ENCODE measurements at regions not wholly inside any gene's neighbourhood (a gene's known extent, or its start where the extent isn't known, plus 50 kb on each side); places are given as distances from the start of the nearest gene placed in this dataset.

DNA sequence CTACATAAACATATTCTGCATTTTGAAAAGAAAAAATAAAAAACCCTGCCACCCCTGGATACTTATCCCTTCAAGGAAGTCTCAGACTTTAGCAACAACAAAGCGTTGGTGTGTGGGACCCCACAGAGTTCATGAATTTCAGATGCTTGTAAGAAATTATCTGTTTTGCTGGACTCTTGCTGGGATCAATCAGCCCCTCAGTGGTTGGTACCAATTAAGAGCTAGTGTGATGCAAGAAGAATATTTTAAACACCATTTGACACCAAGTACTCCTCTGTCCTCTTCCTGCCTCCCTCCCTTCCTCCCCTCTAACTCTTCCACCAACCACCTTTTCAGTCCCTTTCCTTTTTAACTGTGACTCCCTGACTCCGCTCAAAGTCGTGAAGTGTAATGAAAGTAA is 51.5 kb downstream of the SST start:
- no peak for DNase-seq

DNA sequence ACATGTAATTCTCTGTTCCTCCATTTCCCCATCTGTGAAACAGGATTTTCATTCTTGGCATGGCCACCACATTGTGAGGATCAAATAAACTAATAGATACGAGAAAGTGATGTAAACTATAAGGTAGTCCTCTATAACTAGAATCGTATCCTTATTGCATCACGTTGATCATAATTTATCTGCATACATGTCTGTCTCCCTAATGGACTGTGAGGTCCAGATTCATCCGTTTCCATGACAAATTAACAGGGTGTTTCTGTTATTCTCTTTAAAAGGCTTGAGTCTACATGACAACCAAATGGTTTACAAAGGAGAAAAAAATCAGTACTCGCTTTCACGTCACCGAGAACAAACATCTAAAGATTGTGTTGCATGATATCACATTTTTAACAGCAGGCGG is 53.0 kb downstream of the SST start:
- DNase-seq = no peak

DNA sequence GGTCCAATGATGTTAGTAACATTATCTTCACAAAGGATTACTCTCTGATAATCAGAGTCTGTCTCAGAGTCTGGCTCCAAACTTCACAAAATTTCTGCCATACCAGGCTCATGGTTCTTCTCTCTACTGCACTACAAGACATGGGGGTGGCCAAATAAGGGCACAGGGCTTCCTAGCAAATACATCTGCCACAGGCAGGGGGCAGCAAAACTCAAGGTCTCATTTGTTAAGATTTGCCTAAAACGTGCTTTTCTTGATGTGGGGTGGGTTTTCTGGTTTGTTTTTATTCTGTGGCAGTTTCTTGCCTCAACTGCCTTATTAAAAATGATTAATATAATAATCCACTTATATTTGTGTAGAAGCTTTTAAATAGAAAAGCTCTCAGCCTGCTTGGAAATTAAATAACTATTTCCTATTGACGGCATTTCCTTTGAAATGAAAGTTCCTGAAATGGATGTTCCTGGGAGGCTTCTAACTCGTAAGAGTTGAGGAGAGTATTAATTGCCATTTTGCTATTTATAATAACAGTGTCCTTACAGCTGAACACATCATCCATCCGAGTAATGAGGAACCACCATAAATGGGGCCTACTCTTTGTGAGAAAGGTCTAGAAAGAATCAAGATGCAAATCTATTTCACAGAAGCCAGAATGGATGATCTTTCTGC is 53.8 kb downstream of the SST start:
- peak; percentile 68 for DNase-seq

DNA sequence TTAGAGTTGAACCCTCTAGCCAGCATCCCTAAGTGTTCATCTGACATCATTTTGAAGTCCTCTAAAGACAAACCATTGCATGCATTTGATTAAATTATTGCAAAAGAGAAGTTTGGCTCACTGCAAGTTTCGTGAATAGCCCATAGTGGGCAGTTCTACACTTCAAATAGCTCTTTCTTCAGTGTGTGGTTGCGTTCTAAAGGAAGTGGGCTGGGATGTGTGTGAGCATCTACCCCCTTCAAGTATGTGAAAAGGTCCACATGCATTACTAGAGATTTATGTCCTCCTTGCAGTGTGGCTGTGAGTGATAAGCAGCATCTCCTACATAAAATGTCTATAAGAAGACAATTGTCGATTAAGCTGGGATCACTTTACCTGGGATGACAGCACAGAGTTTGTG is 54.6 kb downstream of the SST start:
- no peak for DNase-seq

DNA sequence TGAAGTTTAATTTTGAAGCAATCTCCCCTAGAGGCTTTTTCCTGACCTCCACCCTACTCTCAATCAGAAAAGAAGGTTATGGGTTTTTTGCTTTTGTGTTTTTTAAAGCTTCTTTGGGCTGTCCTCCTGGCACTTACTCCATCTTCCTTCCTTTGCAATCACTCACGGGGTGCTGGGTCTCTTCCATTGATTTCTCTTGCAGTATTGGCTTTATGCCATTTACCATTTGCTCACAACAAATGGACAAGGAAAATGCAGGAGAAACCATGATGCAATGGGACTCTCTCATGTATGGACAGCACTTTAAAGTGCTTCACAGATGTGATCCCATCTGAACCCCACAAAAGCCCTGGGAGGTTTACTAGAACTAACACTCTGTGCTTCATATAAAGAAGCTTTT is 57.5 kb downstream of the SST start:
- no peak for DNase-seq

DNA sequence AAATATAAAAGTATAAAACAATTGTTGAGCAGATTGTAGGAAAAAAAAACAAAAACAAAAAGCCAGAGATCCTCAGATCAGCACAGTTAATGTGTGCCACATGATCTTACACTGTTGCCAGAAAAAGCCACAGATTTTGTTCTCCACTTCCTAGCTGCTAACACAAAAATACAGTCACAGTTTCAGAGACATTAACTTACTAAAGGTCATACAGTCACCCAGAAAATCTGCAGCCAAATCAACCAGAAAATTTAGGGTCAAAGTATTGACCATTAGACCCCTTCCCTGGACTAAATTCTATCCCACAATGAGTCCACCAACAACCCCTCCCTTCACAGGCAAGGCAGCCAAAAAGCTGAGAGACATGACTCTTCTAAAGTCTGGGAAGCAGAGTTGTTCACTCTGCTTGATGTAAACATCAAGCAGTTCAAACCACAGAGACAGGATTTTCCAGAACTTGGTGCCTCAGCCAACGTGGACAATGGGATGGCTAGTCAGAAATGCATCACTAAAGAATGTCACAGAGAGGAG is 59.1 kb downstream of the SST start:
- DNase-seq = no peak

DNA sequence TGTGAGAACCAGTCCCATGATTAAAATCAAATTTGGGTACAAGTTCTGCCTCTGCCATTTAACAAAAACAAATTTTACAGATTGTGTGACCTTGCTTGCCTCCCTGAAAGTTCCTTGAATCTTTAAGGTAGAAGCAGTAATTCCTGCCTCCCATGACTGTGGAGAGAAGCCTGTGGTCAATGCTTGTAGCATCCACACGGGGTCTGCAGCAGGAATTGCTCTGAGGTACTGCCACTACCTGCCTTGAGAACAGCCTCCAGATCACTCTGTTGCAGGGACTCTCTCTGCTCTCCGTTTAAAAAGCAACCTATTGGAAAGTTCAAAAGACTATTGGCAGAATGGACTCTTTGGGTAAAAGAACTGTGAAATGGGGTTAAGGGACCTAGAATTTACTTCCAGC is 75.9 kb downstream of the SST start:
- DNase-seq = no peak

DNA sequence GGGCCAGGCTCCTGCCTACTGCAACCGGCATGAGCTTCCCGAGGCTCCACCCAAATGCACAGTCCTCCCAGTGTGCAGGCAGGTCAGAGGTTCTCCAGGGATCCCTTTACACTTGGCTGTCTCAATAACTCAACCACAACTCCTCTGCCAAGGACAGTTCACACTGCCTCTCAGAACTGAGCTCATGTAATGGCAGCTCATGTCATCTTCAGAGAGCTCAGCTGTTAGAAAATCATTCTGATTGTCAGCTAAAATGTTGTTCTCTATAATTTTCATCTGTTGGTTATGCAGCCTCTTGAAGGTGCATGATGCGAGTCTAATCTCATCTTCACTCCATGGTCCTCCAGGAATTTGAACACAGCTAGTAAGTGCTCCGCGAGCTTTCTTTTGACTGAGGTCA is 76.7 kb downstream of the SST start:
- no peak for DNase-seq

DNA sequence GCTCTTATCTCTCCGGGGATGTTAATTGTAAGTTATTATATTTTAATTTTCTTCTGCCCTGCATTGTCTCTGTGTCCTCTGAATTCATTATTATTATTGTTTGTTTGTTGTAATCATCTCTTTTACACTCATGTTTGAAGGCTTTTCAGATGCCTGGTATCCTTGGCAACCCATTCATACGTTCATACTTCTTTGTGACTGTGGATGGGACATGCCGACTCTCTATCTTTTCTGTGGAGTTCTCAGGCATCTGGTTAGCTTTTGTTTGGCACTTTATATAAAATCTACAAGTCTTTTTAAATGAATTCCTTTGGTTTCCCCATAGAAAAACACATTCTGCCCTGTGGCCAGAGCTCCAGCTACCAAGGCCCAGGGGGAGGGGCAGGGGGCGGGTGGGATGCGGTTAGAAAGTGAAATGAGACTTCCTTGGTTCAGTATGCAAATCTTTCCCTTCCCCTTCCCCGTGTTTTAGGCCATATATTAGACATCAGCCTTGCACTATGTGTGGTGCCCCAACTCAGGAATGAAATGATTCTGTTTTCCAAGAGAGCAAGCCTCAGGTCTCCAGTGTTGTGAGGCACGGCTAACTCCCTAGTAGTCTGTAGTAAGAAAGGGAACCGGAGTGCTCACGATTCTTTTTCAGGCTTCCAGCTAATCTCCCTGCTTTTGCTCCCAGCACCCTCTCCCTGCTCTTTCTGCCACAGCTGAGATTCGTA is 79.2 kb downstream of the SST start:
- no peak for DNase-seq

DNA sequence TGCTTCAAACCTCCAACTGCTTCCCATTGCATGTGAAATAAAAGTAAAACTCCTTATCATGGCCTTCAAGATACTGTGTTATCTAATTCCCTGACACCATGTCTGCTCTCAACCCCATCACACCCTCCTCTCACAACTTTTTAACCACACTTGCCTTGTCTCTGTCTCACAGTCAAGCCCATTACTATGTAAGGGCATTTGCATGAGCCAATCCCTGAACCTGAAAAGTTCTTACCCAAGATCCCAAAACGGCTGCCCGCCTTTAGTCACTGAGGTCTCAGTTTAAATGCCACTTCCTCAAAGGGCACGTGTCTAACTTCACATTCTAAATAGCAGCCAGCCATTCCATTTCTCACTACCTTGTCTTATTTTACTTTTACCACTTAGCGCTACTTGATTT is 83.1 kb downstream of the SST start:
- no peak for DNase-seq

DNA sequence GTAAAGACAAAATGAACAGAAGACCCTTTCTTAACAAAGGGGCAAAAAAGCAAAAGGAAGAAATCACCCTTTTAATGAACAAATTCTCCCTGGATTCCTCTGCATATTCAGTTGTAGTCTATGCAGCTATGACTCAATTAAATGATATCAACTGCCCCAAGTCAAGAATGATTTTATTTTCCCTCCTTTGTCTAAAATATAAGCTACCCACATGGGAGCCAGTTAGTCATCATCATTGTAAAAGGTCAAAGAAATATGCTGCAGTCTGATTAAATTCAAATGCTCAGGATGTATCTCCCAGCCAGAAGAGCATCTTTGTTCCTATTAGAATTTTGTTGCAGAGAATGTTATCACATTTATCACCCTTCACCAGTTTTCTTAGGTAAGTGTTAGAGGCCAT is 84.0 kb downstream of the SST start:
- no peak for DNase-seq

DNA sequence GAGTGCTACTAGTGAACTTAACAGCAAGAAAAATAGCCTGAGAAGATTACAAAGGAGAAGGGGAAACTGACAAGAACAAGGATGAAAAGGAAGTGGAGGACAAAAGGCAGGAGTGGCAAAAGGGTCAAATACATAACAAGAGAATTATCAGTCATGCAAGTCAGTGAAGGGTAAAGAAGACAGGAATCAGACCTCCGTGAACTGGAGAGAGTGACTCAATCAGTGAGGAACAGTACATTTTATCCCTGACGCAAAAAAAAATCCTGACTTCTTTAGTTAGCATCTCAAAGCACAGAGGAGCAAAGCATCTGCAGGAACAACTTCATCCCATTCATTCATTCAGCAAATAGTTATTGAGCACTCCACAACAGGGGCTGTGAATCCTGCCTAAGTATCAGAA is 97.8 kb downstream of the SST start:
- no peak for DNase-seq

DNA sequence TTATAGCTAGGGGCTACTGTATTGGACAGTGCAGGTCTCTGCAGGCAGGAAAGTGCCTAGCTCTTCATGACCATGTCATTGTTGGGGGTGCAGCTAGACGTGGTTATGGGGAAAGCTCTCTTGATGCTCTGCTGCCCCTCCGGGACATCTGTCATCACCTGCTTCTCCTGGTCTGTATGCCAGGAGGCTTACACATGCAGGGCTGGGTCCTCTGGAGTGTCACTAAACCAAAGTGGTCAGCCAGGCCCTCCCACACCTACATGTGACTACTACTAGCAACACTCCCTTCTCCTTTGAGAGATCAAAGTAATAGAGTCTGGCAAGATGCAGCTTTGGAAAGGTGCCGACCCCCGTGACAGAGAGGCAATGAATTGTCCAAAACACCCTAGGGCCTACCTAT is 98.5 kb downstream of the SST start:
- no peak for DNase-seq

DNA sequence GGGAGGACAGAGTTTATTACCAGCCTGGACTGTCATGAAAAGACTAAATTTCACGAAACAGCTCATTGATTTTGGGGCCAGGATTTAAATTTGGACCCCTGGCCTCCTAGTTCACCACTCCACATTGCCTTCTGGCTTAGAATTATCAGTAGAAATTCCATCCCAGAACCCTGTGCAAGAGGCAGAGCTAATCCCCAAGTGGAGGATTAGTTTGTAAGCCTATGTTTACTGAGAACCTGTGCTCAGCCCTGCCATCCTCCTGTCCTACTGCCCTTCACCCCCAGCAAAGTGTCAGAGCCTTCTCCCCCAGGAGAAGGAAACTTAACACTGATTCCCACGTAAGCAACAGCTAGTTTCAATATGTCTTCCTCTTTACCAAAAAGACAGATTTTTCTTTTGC is 99.4 kb downstream of the SST start:
- no peak for DNase-seq

DNA sequence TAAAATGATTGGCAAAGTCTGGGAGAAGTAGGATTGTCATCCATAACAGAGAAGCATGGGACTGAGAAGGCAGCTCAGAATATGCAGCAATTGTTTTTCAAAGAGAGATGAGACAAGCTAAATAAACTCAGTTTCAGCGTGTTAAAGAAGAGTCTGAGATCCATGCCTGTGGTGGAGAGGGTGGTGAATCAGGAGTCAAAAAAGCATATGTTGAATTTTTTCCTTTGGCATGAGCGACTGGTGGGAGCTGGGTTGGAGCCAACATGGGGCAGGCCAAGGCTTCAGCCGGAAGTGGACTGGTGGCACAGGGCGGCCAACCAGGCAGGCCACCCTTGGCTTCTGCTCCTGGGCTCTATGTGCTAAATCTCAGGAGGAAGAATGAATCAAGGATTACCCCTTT is 102.0 kb downstream of the SST start:
- DNase-seq = no peak

DNA sequence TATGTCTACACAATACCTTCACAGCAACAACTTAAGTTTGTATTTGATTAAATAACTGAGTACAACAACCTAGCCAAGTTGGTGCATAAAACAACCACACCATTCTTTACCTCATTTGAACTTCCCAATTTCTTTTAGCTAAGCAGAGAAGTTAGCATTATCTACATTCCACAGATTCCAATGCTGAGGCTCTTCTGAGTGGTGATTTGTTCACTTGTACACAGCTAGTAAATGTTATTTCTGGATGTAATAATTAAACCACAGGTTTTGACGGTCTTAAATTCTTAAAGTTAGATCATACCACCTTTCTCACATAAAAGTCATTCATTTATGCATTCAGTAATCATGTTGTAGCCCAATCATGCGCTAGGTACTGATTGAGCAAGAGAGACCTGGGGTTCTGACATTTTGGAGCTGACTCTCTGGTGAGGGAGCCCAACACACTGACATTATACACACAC is 102.5 kb downstream of the SST start:
- no peak for DNase-seq

DNA sequence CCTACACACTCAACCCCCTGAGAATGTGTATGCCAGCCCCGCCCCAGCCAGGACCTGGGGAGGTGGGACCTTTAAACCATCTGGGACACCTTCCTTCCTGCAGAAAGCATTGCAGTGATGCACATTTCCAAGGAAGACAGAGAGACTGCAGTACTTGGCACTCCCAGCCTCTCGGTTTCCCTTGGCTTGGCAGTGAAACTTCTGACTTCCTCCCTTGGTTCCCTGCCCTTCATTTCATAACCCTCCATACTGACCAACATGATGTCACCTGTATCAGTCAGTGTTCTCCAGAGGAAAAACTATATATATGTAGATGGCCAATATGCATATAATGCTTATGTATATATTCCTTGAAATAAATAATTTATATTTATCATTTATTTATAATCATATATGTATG is 103.2 kb downstream of the SST start:
- no peak for DNase-seq

DNA sequence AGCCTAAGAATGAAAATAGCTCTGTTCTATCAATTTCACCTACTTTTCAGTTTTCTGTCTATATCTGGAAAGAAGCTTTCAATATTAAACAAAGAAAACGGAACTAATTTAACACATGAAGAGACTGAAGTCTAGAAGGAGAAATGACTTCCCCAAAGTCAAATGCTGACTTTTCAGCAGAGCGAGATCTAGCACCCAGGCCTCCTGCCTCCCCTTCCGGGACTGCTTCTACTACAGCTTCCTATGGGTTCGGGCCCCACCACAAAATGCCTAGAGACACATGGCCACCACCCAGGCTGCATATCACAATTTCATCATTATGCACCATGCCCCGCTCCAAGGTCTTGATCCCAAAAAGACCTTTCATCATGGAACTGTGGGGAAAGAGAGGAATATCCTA is 104.5 kb downstream of the SST start:
- DNase-seq = no peak

DNA sequence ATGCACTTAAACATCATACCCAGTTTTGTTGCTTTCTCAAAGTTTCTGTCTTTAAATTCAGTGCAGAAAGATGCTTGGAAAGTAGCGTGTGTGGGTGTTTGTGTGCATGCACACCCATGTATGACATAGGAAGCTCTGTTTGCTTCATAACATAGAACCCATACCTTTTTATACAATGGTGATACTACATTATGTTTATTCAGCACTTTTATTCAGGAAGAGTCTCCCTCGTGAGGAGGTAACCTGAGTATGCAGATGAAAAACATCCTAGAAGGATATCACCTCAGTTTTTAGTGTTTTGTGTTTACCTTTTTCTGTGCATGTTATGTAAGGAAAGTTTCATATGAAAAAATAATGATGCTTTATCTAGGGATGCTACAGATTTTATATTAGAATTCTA is 111.2 kb downstream of the SST start:
- no peak for DNase-seq

DNA sequence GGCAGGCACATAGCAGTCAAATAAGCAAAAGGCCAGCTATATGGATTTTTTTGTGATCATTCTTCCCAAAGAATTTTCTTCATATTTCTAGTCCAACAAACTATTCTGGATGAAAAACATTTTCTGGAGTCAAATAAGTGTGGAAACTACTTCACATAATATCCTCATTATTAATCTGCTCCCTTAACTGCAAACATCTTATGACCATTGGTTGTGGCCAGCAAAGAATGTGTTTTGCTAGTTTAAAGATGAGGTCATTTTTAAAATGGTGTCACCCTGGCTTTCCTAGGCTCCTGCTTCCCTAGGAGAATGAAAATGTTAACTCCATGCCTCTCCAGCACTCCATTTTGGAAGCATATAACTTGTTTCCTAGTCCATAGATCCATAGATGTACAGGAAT is 118.8 kb downstream of the SST start:
- DNase-seq = no peak

DNA sequence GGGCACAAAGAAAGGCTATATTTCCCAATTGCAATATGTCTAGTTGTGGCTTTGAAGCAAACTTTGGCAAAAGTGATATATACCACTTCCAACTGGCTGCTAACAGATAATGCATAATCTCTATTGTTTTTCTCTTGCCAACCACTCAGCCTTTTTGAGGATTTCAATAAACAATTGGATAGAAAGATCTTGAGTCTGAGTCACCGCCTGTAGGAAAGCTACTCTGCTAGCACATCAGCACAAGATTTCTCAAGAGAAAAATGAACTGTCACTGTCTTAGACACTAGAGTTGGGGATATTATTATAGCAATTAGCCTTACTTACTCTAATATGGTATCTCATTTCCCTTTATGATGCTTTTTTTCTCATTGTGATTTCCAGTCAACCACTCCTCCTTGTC is 119.7 kb downstream of the SST start:
- no peak for DNase-seq

DNA sequence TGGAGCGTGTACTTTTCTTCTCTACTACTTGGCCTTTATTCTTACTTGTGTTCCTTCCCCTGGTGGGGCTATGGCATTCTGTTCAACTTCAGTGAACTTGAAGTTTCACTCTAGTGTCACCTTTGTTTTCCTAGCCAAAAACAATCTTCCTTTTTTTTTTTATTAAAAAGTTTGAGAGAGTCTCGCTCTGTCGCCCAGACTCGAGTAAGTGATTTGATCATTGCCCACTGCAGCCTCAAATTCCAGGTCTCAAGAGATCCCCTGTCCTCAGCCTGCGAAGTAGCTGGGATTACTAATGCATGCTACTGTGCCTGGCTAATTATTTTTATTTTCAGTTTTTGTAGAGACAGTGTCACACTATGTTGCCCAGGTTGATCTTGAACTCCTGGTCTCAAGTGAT is 124.8 kb downstream of the SST start:
- DNase-seq = no peak

DNA sequence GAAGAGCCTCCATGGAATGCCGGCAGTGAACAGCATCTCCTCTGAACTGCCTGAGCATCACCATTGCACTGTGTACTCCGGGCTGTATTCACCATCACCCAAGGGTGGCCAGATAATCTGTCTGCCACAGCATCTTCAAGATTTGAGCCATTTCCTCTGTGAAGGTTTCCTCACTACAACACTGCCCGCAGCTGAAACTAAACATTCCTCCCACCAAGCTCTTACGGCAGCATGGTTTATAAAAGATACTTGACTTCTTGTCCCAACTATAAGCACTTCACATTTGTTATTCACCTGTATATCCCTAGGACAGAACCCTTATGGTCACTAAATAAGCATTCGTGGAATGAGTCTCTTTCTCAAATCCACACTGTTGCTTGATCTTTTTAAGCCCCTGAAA is 125.9 kb downstream of the SST start:
- DNase-seq = no peak

DNA sequence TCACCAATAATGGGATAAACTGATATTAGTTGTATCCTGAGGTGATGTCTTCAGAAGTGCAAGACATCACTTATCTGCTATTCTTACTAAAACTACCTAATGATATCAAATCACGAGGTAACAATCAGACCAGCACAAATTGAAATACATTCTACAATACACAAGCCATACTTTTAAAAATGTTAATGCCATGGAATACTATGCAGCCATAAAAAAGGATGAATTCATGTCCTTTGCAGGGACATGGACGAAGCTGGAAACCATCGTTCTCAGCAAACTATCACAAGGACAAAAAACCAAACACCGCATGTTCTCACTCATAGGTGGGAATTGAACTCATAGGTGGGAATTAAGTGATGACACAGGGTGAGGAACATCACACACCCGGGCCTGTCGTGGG is 129.3 kb downstream of the SST start:
- DNase-seq = no peak

DNA sequence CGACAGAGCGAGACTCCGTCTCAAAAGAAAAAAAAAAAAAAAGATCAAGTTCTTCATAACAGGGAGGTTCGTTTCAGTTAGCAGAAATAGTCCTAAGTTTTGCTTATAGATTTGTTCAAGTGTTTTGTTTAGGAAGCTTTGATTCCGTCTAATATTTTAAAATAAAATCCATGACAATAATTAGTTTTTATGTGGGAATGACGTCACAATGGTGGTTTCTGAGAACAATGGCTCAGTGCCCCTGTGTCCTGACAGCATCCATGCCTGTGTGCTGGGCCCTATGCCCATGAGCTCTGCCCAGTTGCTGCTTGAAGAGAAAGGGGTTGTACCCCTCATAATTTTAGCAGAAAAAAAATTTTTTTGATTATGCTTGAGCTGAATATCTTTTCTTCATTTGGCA is 134.0 kb downstream of the SST start:
- no peak for DNase-seq

Measured in dermis blood vessel endothelial cell (primary cell).